ENCODE measurements at regions not wholly inside any gene's neighbourhood (a gene's known extent, or its start where the extent isn't known, plus 50 kb on each side); places are given as distances from the start of the nearest gene placed in this dataset.

DNA sequence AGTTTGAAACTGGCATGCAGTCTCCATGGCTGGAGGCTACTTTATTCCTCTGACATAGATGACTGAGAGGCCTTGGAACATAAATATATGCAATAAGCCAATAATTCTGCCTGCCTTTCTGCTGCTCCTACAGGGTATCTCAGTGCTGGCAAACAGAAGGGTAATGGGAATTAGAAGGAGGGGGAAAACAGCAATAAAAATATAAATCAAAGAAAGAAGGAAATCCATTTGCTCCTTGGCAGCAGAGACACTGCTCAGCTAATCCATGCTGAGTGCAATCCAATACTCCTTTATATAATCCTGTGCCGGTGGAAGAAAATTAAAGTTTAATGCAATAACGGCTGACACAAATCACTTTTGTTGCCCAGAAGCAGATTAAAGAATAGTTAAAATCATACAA lies 478.9 kb downstream of the SPATA31D1 start:
- no peak overlapping the region for H3K4me3 ChIP-seq (ENCODE audit: low read depth, low read length)
- TF ChIP-seq, protein P1, sequence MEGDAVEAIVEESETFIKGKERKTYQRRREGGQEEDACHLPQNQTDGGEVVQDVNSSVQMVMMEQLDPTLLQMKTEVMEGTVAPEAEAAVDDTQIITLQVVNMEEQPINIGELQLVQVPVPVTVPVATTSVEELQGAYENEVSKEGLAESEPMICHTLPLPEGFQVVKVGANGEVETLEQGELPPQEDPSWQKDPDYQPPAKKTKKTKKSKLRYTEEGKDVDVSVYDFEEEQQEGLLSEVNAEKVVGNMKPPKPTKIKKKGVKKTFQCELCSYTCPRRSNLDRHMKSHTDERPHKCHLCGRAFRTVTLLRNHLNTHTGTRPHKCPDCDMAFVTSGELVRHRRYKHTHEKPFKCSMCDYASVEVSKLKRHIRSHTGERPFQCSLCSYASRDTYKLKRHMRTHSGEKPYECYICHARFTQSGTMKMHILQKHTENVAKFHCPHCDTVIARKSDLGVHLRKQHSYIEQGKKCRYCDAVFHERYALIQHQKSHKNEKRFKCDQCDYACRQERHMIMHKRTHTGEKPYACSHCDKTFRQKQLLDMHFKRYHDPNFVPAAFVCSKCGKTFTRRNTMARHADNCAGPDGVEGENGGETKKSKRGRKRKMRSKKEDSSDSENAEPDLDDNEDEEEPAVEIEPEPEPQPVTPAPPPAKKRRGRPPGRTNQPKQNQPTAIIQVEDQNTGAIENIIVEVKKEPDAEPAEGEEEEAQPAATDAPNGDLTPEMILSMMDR (IDR thresholded peaks at IDR 0.05; ENCODE audit: low read depth, low read length), result no peak

DNA sequence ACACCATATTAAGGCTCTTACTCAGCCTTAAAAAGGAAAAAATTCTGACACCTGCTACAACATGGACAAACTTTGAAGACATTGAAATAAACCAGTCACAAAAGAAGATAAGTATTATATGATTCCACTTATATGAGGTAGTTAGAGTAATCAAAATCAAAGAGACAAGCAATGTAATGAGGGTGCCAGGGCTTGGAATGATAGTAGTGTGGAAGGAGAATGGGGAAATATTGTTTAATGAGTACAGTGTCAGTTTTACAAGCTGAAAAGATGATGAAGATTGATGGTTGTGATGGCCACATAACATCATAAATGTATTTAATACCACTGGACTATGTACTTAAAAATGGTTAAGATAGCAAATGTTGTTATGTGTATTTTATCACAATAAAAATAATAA lies 485.7 kb downstream of the SPATA31D1 start:
- TF ChIP-seq, protein P1 (IDR thresholded peaks at IDR 0.05; ENCODE audit: low read depth, low read length), result no peak
- no peak overlapping the region for H3K4me3 ChIP-seq (ENCODE audit: low read depth, low read length)

DNA sequence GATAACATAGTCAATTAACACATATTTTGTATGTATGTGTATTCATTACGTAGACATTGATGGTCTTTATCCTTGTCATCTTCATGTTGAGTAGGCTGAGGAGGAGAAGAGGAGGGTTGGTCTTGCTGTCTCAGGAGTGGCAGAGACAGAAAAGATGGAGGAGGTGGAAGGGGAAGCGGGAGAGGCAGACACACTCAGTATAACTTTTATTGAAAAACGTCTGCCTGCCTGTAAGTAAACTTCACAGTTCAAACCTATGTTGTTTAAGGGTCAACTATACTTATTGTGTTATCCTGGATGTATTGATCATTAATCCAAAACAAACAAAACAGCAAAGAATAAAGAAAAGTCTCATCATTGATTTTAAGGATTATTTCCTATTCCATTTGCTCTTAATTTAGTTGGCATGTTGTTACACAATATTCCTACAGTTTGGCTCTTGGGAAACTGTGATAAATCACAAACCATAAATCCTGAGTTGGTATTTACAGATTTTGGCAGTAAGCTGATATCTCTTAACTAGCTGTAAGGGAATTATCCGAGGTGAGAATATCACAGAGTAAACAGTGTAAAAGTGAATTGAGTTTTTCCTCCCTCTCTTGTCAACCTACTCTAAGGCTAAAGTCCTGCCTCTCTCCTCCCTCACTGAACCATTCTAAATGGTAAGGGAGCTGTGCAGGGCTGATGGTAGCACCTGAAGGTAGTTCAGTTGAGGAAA lies 487.2 kb downstream of the SPATA31D1 start:
- TF ChIP-seq, protein P1 (IDR thresholded peaks at IDR 0.05; ENCODE audit: low read depth, low read length), result no peak

DNA sequence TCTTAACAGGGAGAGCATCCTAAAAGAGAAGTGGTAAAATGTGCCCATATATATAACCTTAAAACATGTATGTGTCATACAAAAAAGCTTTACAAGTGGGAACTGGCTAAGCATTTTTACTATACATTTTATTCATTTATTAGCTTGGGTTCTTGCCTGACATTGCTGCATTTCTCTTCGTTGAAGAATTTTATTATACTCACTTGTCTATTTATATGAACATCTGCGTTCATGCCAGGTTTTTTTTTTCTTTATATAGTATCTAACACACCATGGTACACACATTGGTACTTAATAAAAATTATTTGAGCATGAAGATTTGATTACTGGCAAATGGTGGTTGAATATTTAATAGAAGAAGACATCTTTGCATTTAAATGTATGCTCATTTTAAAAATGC lies 492.3 kb downstream of the SPATA31D1 start:
- TF ChIP-seq, protein P1 (IDR thresholded peaks at IDR 0.05; ENCODE audit: low read depth, low read length), result no peak
- H3K4me3 ChIP-seq (ENCODE audit: low read depth, low read length), result no peak overlapping the region

More for the DNA sequence above, 487.2 kb downstream of the SPATA31D1 start:
- H3K4me3 ChIP-seq (ENCODE audit: low read depth, low read length), result no peak overlapping the region

DNA sequence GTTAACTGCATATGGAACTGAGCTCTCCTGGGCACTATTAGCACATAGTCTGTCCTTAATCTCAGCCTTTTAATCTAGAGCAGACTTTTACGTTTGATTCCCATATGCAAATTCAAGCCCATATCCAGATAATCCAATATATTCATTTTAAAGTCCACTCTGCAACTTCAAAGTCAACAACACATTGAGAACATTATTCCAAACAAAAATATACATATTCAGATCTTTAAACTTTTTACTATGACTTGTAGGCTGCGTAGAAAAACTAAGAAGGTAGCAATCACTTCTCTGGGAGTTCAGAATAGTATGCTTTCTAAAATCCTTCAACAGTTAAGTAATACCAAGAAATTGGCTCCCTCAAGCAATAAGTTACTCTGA lies 499.4 kb downstream of the SPATA31D1 start:
- TF ChIP-seq, protein P1 (IDR thresholded peaks at IDR 0.05; ENCODE audit: low read depth, low read length), result no peak
- no peak overlapping the region for H3K4me3 ChIP-seq (ENCODE audit: low read depth, low read length)

DNA sequence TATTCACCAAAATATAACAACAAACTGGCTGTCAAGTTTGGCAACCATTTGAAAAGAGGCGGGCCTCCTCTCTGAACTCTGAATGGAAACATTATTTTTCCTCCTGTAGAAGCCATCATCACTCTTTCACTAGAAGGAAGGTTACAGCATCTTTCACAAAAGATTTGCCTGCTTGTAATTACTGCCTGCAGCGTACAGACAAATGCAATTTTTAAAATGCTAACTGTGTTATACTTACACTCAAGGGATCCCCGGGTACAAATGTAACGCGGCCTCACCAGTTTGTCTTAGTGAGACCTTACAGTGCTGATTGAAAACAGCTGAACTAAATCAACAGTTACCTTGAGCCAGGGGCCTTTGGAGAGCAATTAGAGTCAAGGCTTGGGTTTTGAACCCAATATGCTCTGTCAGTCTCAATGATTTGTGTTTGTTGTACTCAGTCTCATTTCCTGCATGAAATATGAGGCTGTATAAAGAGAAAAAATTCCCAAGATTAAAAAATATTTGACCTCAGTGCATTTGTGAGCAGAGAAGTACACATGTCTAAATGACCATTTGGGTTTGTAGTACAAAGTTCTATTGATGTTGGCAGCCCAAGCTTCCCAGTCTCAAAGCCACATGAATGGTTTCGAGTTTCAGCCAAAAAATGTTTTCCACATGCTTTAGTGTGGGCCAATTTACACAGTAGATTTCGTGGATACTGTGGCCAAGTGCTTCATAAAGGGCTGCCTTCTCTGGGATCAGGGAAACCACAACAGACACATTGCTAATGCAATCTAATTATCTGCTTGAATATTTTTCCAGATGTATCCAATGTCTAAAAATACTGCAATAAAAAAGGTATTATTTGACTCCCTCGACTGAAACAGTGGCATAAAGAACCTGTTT lies 500.0 kb downstream of the SPATA31D1 start:
- no peak overlapping the region for H3K4me3 ChIP-seq (ENCODE audit: low read depth, low read length)
- TF ChIP-seq, protein P1 (IDR thresholded peaks at IDR 0.05; ENCODE audit: low read depth, low read length), result no peak

All from WI38 (cell line).